GM10266 (cell line): ENCODE measurements at regions not wholly inside any gene's neighbourhood (a gene's known extent, or its start where the extent isn't known, plus 50 kb on each side); places are given as distances from the start of the nearest gene placed in this dataset.

ENCODE experiments used
- DNase-seq: peaks from one replicate; pipeline ENCODE4 v3.0.0; 2012; ENCODE audit errors: extremely low spot score
- CTCF ChIP-seq: IDR thresholded peaks from 2 replicates; pipeline ENCODE4 v1.5.1; 2012; ENCODE audit warnings: mild to moderate bottlenecking, low read depth; ENCODE audit not compliant: control insufficient read depth, insufficient read depth; ENCODE audit errors: missing control alignments

GRCh38 chr13:40503966-40504591 is 162.4 kb downstream of the FOXO1 start:
- DNase-seq, result no peak
- no peak for TF ChIP-seq CTCF

GRCh38 chr13:40504641-40505040 is 161.8 kb downstream of the FOXO1 start:
- DNase-seq, result no peak
- TF ChIP-seq CTCF, result no peak

GRCh38 chr13:40505196-40505595 is 161.2 kb downstream of the FOXO1 start:
- no peak for TF ChIP-seq CTCF
- no peak for DNase-seq
